K562 (cell line): ENCODE measurements at regions not wholly inside any gene's neighbourhood (a gene's known extent, or its start where the extent isn't known, plus 50 kb on each side); places are given as distances from the start of the nearest gene placed in this dataset.

Experiments
- ARID2 ChIP-seq: fragments of 450-650 bp; IDR thresholded peaks from 2 replicates; pipeline ENCODE4 v1.6.1; 2017; ENCODE audit warnings: antibody characterized with exemption, mild to moderate bottlenecking
- BRF2 ChIP-seq: IDR thresholded peaks from 3 replicates; pipeline ENCODE4 v1.6.1; 2011; ENCODE audit warnings: borderline replicate concordance, mild to moderate bottlenecking; ENCODE audit not compliant: insufficient read length, insufficient read depth
- CBX1 ChIP-seq: sonication (generic); IDR thresholded peaks from 2 replicates; pipeline ENCODE4 v1.6.1; 2016; ENCODE audit warnings: antibody characterized with exemption, low read depth, mild to moderate bottlenecking
- MAFG ChIP-seq: fragments of 450-650 bp; conservative IDR thresholded peaks from 2 replicates; pipeline ENCODE4 v1.6.1; 2016; ENCODE audit warnings: missing genetic modification characterization, missing compliant biosample characterization
- MCM2 ChIP-seq: fragments of 450-650 bp; IDR thresholded peaks from 2 replicates; pipeline ENCODE4 v1.6.1; 2017; ENCODE audit warnings: low read depth, mild to moderate bottlenecking
- NBN ChIP-seq: fragments of 450-650 bp; IDR thresholded peaks from 2 replicates; pipeline ENCODE4 v1.6.1; 2016; ENCODE audit warnings: low read depth, mild to moderate bottlenecking
- TEAD2 ChIP-seq: fragments of 450-650 bp; IDR thresholded peaks from 2 replicates; pipeline ENCODE4 v1.6.1; 2016; ENCODE audit warnings: missing genetic modification characterization, control low read depth, missing compliant biosample characterization
- ZNF140 ChIP-seq: fragments of 250-450 bp; sonication (Bioruptor Pico); IDR thresholded peaks from 2 replicates; pipeline ENCODE4 v1.8.0; 2021; ENCODE audit warnings: moderate library complexity, mild to moderate bottlenecking, inconsistent platforms
- TF ChIP-seq, protein P1 (sequence below), 2 experiments: fragments of 450-650 bp; IDR thresholded peaks; 2 replicates each; pipeline ENCODE4 v1.6.1; 2016; ENCODE audit warnings: mild to moderate bottlenecking in 2 of 2, borderline replicate concordance in 1 of 2, low read depth in 1 of 2, moderate library complexity in 1 of 2
- TF ChIP-seq, protein P2 (sequence below): fragments of 450-650 bp; IDR thresholded peaks from 2 replicates; pipeline ENCODE4 v1.6.1; 2016; ENCODE audit warnings: missing biosample characterization, missing genetic modification characterization

- TF ChIP-seq TEAD2 (tag) (no peak), ZNF140 (CRISPR knock-in tag) (no peak), MAFG (no peak), NBN (peak; percentile 97), ARID2 (no peak), MCM2 (no peak), BRF2 (no peak), CBX1 (0 out of 2 replicates have a peak, but pooled peaks have one; percentile 53)
- TF ChIP-seq, protein P1, sequence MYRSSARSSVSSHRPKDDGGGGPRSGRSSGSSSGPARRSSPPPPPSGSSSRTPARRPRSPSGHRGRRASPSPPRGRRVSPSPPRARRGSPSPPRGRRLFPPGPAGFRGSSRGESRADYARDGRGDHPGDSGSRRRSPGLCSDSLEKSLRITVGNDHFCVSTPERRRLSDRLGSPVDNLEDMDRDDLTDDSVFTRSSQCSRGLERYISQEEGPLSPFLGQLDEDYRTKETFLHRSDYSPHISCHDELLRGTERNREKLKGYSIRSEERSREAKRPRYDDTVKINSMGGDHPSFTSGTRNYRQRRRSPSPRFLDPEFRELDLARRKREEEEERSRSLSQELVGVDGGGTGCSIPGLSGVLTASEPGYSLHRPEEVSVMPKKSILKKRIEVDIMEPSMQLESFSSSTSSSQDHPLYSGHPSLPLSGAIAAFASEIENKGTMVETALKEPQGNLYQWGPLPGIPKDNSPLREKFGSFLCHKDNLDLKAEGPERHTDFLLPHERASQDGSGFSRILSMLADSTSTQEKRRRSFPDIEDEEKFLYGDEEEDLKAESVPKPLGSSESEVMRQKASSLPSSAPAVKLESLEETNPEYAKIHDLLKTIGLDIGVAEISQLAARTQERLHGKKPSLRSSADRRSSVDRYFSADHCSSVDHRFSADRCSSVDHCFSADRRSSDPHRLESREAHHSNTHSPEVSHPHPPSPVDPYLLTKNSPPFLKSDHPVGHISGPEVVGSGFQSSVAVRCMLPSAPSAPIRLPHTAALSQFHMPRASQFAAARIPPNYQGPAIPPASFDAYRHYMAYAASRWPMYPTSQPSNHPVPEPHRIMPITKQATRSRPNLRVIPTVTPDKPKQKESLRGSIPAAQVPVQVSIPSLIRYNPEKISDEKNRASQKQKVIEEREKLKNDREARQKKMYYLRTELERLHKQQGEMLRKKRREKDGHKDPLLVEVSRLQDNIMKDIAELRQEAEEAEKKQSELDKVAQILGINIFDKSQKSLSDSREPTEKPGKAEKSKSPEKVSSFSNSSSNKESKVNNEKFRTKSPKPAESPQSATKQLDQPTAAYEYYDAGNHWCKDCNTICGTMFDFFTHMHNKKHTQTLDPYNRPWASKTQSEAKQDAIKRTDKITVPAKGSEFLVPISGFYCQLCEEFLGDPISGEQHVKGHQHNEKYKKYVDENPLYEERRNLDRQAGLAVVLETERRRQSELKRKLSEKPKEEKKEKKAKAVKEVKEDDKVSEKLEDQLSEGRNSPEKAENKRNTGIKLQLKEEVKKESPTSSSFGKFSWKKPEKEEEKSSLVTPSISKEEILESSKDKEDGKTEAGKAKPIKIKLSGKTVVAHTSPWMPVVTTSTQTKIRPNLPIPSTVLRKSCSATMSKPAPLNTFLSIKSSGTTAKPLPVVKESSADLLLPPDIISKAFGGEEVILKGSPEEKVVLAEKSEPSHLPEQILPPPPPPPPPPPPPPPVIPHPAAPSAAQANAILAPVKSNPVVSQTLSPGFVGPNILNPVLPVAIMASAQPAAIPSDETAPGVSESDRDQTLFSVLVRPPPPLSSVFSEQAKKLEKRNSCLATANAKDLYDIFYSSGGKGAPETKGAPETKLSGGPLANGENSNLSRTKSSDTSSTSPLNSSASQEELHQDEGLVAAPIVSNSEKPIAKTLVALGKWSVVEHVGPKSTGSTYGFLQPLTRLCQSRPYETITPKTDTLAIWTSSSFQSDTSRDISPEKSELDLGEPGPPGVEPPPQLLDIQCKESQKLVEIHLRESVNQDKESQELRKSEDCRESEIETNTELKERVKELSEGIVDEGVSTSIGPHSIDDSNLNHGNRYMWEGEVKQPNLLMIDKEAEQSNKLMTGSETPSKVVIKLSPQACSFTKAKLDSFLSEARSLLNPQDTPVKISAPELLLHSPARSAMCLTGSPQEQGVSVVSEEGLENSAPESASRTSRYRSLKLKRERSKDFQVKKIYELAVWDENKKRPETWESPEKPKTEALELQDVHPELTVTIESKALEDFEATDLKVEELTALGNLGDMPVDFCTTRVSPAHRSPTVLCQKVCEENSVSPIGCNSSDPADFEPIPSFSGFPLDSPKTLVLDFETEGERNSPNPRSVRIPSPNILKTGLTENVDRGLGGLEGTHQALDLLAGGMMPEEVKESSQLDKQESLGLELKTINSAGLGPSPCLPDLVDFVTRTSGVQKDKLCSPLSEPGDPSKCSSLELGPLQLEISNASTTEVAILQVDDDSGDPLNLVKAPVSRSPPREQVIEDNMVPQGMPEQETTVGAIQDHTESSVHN (IDR thresholded peaks at IDR 0.05; ENCODE audit: borderline replicate concordance in 1 of 2, low read depth in 1 of 2): peak in 1 of 2 experiments; percentile 95; a peak in 2 of 4 replicates
- TF ChIP-seq, protein P2, sequence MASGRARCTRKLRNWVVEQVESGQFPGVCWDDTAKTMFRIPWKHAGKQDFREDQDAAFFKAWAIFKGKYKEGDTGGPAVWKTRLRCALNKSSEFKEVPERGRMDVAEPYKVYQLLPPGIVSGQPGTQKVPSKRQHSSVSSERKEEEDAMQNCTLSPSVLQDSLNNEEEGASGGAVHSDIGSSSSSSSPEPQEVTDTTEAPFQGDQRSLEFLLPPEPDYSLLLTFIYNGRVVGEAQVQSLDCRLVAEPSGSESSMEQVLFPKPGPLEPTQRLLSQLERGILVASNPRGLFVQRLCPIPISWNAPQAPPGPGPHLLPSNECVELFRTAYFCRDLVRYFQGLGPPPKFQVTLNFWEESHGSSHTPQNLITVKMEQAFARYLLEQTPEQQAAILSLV (tag): no peak
Observed at GRCh38 chr2:12106440-12107080, 360.1 kb downstream of the LPIN1 start (continued).
